IPS-NIHi11 (cell line): ENCODE measurements at regions not wholly inside any gene's neighbourhood (a gene's known extent, or its start where the extent isn't known, plus 50 kb on each side); places are given as distances from the start of the nearest gene placed in this dataset.
"Not testable (repeated sequence)": the region's sequence is repeated elsewhere in the genome, so short reads cannot be mapped to it uniquely, and the experiment has no call there.

Experiments
- DNase-seq: peaks from one replicate; pipeline ENCODE4 v3.0.0; 2012; ENCODE audit warnings: mixed read lengths, low spot score

- no peak for DNase-seq
These were observed 330.9 kb downstream of the BCOR start for GRCh38 chrX:39766855-39767254.

GRCh38 chrX:39767446-39767845 lies 330.3 kb downstream of the BCOR start:
- DNase-seq, result no peak

GRCh38 chrX:39769748-39770147 lies 328.0 kb downstream of the BCOR start:
- DNase-seq, result no peak

DNA sequence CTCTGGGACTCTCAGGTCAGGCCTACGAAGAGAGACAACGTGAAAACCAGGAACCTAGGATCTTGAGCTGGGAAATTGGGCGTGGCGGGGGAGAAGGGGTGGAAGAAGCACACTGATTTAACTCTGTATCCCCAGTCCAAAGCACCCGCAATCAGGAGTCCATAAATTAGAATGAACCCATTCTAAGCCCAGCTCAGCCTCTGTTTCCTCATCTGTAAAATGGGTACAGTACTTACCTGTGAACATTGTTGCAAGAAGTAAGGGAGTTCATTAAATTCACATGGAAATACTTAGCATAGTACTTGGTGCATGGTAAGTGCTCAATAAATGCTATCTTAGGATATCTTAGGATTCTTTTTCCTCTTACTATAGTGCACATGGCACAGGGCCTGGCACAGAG lies 326.7 kb downstream of the BCOR start:
- DNase-seq, result no peak

DNA sequence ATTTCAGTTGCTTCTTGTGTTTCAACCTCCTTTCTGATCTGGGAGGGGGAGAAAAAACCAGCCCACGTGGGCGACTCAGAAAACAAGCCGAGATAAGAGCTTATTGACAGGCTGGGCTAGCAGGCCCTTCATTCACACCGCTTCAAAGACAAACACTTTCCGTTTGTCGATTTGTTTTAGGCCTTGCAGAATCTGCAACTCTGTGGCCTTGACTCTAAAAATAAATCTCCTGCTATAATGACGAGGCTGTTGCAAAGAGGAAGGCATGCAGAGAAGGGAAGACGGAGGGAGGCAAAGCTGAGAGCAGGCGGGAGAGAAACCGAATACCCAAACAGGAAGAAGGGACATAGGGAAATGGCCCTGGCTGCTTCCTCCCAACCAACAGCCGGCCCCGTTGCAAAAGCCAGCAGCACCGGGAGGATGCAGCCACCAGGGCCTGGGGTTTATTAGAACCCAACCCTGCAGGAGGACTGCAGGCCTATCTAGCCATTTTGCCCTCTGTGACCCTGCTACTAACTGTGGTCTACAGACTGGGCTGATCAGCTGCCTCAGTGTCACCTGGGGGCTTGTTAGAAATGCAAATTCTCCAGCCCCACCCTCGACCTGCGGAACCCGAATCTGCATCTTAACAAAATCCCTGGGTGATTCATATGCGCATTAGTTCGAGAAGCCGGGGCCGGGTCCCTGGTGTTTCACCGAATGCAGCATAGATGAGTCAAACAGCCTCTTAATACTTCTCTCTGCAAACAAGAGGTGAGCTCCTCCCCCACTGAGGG lies 325.5 kb downstream of the BCOR start:
- DNase-seq, result peak; percentile 57

- DNase-seq, result no peak
These were observed 324.6 kb downstream of the BCOR start for GRCh38 chrX:39773150-39773549.

GRCh38 chrX:39773923-39774773 lies 323.6 kb downstream of the BCOR start:
- no peak for DNase-seq

- no peak for DNase-seq
These were observed 322.9 kb downstream of the BCOR start for GRCh38 chrX:39774774-39775328.

DNA sequence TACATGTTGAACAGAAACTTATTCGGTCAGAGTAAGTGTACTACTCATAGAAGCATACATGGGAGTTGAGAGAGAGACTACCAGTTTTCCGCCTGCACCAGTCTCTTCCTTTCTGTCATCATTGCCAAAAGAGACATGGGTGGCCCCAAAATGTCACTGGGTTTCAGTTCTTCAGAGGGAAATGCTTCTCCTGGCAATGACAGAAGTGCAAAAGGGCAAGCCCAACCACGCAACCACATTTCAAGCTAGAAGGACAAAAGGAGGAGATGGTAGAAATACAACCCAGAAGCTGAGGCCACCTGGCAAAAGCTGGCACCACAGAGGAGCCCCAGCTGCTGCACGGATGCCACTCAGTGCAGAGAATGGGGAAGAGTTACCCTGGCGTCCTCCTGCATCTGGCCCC lies 320.1 kb downstream of the BCOR start:
- DNase-seq, result no peak

DNA sequence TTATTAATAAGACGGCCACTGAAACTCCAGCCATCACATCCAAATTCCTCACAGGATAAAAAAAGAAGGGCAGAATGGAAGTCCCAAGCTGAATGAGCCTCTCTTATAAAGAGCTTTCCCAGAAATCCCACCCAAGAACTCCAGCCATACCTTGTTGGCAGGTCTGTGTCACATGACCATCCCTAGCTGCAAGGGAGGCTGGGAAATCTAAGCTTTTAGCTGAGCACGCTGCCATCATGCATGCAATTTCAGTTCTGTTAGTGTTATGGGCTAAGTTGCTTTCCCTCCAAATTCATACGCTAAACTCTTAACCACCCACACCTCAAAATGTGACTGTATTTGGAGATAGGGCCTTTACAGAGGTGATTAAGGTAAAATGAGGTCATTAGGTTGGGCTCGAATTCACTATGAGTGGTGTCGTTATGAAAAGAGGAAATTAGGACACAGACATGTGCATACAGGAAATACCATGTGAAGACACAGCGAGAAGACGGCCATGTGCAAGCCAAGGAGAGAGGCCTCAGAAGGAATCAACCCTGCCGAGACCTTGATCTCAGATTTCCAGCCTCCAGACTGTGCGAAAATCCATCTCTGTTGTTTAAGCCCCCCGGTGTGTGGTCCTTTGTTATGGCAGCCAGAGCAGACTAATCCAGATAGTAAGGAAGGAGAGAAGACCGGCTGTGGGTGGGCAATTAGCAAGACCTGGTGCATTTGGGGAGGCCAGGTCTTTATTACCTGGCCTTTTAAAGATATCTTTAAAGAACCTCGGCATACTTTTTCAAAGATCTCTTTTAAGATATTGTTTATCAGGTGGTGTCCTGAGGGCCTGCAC lies 317.6 kb downstream of the BCOR start:
- peak; percentile 19 for DNase-seq

GRCh38 chrX:39782276-39782675 lies 315.5 kb downstream of the BCOR start:
- peak; percentile 20 for DNase-seq

DNA sequence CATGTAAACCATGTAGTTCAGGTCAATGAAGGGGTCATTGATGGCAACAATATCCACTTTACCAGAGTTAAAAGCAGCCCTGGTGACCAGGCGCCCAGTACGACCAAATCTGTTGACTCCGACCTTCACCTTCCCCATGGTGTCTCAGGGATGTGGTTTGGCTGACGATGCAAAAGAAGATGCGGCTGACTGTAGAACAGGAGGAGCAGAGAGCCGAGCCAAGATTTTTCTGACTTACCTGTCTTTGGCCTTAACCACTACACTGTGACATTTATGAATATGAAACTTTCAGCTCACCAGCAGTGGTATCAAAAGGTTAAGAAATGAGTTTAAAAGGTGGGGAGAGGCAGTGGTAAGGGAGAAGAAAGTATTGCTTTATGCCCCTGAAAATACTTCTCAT lies 309.8 kb downstream of the BCOR start:
- no peak for DNase-seq

DNA sequence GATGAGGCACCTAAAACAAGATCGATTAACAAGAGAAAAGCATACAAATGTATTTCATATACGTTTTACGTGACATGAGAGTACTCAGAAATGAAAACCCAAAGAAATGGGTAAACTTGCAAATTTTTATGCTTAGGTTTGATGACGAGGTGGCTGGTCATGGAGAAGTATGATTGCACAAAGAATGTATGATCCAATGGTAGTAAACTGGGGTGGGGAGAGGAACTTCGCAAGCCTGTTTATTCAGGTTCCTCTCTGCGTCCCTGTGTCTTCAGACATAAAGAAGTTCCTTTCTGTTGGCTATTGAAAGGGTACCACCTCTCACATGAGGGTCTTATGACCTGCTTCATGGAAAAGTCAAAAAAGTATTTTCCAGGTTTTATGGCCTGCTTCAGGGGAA lies 309.2 kb downstream of the BCOR start:
- DNase-seq, result no peak

GRCh38 chrX:39791691-39792090 lies 306.1 kb downstream of the BCOR start:
- no peak for DNase-seq

- no peak for DNase-seq
These were observed 302.2 kb downstream of the BCOR start for GRCh38 chrX:39795605-39796004.

DNA sequence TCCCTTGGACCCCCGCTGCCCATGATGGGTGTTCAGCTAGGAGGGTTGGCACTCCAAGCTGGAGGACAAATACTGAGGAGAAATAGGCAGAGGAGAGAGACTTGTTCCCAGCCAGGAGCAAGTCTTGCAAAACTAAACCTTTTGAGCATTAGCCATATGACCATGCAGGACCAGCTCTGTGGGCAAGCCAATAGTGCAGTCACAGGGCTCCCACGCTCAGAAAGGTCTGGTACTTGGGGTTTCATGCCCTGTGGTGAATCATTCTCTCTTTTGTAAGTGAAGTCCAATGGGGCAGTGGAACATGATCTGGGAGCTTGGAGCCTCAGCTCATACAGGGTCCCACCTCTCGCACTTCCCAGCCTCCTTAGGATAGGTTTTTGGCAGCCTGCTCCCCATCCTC lies 300.9 kb downstream of the BCOR start:
- DNase-seq, result no peak

GRCh38 chrX:39798488-39798887 lies 299.3 kb downstream of the BCOR start:
- DNase-seq, result not testable (repeated sequence)

- DNase-seq, result no peak
These were observed 295.4 kb downstream of the BCOR start for GRCh38 chrX:39802354-39802753.

DNA sequence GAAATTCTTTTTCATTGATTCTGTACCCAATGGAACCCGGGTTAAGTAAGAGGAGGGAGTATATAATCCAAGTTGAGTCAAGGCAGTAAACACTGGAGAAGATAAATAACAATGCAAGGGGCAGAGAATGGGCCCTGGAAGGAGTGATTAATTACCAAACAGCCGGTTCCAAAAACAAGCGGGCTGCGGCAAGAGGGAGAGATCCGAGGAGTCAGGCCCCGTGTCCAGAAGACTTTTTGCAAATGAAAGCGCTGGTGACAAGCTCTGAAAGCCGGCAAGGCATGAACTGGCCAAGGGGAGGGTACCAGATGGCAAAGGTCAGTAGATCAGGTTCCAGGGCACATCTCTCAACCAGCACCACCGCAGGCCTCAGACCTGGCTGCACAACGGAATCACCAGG lies 294.9 kb downstream of the BCOR start:
- no peak for DNase-seq

- DNase-seq, result no peak
These were observed 292.7 kb downstream of the BCOR start for GRCh38 chrX:39805022-39805421.

- no peak for DNase-seq
These were observed 291.9 kb downstream of the BCOR start for GRCh38 chrX:39805825-39806224.

- DNase-seq, result no peak
These were observed 289.3 kb downstream of the BCOR start for GRCh38 chrX:39808471-39808917.
